CD4-positive, alpha-beta T cell treated with Interleukin-6 for 4 hours (primary cell): ENCODE measurements at regions not wholly inside any gene's neighbourhood (a gene's known extent, or its start where the extent isn't known, plus 50 kb on each side); places are given as distances from the start of the nearest gene placed in this dataset.
"Not testable (repeated sequence)": the region's sequence is repeated elsewhere in the genome, so short reads cannot be mapped to it uniquely, and the experiment has no call there.

Source experiments
- DNase-seq: peaks from one replicate; pipeline ENCODE4 v3.0.0-alpha.2; 2020; ENCODE audit warnings: mixed read lengths

DNA sequence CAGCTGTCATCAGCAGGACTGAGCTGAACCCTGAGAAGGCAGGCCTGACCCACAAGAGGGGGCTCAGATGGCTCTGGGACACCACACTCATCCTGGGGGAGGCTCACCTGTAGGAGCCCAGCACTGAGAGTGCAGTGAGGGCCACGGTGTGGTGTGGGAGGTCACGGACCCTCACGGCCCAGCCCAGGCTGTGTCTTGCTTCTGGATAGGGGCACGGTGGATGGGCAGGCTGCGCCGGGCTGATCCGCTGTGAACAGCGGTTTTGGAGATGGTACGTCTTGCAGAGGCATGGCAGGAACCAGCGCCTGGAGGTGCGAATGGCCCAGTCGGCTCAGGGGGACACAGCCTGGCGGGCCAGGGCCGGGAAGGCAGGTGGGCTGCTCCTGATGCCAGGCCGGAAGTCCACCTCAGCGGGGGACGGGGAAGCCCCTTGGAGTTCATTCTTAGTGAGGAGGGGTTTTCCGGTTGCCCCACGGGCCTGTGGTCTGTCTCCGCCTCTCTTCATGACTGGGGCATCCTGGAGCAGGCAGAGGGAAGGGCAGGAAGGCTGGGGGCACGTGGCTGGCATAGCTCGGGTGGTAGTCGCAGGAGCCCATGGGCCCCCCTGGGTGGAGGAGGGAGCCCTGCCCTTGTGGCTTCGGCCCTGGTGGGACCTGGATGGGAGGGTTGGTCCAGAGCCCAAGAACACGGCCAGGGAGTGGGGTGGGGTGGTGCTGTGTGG lies 112.5 kb downstream of the UNCX start:
- DNase-seq = no peak

DNA sequence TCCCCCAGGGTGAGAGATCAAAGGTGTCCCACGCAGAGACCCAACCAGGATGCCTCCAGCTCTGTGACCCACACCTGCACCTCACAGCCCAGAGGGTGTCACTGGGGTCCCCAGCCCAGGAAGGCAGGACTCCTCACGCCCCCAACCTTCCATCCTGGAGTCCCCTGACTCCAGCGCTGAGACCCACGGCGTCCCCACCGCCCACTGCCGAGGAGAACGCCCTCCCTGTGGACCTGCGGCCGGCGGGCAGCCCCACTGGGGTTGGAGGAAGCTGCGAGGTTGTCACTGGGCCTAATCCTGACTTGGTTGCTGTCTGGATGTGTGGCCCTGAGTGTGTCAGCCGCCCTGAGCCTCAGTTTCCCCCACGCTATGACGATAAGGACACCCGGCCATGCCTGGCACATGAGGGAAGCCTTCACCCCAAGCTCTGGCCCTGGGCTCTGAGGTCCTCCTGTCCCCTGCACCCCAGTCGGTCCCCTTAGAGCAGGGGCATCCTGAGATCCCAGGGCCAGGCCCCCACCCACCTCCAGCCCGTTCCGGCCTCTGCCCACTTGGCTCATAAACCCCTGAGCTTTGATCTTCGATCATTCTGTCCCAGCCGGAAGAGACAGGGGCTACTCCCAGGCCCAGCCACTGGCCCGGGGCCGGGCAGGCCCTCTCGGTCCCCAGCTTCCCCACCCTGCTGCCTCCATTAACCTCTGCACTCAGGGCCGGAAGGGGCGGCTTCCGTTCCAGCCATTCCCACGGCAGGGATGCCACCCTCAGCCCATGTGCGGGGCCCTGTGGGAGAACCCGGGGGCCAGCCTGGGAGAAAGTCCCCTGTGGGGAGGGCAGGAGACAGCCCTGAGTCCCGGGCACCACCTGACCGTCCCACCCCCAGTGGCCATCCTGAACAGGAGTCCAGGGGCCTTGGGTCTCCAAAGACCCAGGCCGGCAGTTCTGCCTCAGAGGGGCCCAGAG lies 113.2 kb downstream of the MICALL2 start:
- DNase-seq = no peak

DNA sequence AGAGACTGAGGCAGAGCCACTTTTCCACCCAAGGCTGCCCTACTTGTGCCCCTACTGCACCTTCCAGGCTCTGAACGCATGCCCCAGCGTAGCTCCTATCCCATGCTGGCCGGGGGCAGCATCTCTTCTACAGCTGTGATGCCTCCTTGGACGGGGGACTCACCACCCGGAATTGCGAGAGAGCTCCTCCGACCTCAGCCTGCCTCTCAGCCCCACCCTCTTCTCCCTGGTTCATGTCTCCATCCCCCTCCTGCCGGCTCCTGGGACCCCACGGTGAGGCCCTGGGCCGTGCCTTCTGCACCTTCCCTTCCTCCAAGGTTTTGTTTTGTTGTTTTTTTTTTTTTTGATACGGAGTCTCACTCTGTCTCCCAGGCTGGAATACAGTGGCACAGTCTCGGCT lies 112.4 kb downstream of the MICALL2 start:
- DNase-seq = no peak

DNA sequence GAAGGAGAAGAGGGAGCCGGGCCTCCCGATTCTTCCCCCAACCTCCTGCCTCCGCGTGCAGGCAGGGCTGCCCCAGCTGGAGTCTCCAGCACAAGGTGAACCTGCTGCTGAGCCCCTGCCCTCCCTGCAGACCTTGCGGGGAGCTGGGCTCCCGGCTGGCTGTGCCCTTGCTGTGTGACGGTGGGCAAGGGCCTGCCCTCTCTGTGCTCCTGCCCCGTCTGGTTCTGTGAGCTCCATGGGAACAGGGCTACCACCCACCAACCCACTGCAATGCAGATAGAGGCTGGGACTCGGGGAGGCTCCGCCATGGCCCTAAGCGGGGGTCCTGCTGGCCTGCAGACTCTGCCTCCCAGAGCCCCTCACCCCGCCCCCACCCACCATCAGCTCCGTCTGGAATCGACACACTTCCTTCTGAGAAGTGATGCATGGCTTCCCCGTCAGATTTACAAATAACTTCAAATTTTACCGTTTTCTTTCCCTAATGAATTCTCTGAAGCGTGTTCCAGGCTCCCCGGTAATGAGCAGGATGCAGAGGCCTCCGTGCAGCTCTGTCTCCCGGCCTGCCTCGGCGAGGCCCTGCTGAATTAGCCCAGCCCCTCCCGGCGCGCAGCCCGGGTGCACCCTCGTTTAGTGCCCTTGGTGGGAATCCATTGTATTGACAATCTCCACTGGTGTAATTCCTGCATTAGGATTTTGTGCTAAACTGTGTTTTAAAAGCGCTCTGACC lies 111.0 kb downstream of the MICALL2 start:
- no peak for DNase-seq

DNA sequence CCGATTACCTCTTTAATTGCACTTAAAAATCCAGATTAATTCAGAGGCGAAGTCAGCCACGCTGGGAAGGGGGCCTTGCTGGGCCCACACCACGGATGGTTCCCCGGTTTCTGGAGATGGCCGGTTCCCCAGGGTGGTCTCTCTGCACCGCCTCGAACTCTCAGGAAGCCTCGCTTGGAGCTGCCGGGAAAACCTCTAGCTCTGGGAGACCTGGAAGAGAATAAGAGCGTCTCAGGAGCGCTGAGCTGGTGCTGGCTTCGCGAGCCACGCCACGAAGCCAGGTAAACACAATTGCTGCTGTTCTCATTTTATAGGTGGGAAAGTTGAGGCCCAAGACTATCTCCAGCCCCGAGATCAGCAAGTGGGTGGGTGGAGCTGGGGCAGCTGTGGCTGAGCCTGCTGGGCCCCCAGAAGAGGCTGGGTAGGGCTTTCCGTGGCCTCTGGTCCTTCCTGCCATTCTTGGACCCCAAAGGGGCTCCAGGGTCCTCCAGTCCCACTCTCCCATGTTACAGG lies 110.4 kb downstream of the MICALL2 start:
- no peak for DNase-seq

DNA sequence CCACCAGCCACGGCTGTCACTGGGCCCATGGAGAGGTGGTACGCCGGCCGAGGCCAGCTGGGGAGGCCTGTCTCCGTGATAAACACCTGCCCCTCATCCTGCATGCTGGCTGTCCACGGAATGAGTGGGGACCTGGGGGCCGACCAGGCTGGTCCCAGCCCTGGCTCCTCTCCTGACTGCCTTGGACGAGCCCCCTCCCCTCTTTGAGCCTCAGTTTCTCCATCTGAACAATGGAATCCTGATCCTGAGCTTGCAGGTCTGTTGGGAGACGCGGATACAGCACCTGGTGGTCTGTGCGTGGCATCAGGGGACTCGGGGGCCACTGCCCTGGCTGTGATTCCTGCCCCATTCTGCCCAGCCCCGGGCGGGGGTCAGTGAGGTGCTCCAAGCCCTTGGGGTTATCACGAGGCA lies 109.9 kb downstream of the MICALL2 start:
- DNase-seq = no peak

DNA sequence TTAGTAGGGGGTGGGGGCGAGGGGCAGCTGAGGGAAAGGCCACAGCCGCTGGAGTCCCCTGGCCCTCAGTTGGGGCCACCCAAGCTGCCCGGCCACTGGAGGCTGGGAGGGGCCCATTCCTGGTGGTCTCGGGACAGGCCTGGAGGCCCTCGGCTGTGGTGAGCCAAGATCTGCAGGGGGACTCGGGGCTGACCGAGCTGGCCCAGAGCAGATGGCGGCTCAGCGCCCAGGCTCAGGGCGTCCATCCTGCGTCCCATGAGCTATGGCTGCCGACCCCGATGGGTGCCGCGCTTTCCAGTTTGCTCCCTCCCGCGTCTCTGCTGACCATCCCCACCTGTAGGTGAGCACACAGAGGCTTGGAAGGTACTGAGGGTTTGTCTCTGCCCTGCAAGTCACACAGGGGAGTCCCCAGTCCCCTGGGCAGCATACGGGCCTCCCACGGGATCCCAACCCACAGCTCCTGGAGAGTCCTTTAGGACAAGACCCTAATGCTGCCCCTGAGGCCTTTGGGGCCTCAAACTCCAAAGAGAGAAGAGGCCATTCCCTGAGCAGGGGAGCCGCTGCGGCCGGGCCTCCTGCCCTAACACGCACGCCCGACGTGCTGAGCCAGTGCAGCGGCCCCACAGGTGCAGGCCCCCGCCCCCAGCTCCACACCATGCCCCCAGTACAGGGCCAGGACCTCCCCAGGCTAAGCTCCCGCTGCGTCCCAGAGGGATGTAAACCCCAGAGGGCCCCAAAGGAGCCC lies 107.2 kb downstream of the MICALL2 start:
- no peak for DNase-seq

DNA sequence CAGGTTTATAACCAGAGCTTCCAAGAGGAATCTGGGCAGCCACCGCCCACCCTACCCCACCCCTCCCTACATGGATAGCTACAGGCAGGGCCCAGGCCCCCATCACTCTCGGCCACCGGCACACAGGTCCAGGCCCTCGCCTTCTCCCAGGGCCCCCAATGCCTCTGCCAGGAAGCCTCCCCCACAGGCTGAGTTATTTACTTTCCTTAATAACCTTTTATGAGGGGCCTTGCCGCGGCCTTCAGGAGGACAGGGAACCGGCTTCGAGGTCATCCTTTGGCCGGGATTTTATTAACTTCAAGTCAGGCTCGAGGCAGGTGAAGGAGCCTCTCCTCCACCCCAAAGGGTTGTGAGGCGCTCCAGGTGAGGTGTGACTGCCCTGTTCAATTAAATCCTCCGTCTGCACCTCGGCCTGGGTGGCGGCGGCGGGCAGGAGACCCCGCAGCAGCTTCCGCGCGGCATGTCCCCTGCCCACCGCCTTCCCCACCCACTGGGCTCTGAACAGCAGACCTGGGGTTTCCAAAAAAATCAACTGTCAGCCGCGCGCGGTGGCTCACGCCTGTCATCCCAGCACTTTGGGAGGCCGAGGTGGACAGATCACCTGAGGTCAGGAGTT lies 106.5 kb downstream of the MICALL2 start:
- no peak for DNase-seq

DNA sequence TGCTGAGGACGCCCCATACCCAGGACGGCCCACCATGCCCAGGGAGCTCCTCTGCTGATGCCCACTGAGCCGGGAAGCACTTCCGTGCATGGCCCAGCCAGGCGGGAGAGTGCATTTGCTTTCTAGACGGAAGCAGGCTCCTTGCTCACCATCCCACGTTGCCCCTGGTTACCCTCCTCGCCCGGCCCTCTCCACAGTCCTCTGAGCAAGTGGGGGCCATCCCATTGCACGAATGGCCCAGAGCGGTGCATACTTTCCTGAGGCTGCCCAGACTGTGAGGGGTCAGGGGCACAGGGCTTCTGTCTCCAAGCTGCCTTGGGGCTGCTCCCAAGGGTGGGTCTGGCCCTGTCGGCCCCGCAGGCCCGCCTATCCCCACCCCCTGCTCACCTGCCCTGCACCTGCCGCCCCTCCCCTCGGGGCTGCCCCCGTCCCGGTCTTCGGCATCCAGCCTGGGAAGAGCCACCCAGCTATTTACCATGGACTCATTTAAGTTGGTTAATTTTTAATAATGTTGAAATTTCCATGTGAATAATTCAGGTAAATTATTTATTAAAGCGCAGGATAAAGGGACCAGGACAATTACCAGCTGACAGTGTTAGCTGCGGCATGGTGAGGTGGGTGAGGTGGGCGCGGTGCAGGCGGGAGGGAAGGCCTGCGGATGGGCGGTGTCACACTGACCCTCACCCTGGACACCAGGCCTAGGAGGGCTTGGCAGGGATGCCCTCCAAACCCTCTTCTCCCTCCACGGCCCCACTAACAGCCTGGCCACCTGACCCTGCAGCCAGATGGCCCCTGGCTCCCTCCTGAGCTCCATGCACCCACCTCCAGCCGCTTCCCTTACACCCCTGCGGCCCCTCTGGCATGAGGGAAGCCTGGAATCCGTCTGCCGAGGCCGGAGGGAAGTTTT lies 104.4 kb downstream of the MICALL2 start:
- no peak for DNase-seq

DNA sequence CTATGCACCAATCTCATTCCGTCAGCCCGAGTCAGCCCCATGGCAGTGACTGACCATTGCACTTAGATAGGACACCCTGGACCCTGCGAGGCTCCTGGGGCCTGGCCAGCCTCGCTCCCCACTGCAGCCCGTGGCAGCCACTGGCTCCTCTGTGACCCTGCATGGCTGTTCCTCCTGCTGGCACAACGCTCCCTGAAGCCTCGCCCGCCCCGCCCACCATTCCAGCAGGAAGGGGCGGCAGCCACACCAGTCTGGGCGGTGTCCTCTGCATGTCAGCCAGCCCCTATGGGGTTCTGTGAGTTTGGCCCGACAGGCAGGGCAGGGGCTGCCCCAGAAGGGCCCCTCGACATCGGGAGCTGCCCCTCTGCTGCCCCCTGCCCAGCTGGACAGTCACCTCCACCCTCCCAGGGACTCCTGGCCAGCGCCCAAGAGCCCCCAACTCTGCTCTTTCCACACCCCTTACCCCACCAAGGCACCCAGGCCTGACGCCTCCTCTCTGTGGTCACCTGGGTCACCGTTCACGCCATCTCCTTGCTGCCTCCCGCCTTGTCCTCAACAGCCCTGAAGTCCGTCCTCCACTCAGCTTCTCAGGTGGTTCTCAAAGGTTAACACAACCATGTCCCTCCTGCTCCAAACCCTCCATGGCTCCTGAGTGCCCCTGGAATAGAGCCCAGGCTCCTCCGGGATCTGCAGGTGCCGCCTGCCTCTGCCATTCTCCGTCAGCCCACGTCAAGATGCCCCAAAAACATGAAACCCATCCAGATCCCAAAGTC lies 103.5 kb downstream of the MICALL2 start:
- DNase-seq = no peak

DNA sequence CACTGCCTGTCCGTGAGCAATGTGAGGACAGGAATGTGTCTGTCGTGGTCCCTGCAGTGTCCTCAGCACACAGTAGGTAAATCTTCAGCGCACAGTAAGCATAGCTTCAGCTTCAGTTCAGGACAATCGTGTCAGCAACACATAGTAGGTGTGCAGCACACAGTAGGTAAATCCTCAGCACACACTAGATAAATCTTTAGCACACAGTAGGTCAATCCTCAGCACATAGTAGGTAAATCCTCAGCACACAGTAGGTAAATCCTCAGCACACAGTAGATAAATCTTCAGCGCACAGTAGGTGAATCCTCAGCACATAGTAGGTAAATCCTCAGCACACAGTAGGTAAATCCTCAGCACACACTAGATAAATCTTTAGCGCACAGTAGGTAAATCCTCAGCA lies 102.4 kb downstream of the MICALL2 start:
- DNase-seq = not testable (repeated sequence)

DNA sequence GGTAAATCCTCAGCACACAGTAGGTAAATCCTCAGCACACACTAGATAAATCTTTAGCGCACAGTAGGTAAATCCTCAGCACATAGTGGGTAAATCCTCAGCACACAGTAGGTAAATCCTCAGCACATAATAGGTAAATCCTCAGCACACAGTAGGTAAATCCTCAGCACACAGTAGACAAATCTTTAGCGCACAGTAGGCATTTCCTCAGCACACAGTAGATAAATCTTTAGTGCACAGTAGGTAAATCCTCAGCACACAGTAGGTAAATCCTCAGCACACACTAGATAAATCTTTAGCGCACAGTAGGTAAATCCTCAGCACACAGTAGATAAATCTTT lies 102.0 kb downstream of the MICALL2 start:
- not testable (repeated sequence) for DNase-seq

DNA sequence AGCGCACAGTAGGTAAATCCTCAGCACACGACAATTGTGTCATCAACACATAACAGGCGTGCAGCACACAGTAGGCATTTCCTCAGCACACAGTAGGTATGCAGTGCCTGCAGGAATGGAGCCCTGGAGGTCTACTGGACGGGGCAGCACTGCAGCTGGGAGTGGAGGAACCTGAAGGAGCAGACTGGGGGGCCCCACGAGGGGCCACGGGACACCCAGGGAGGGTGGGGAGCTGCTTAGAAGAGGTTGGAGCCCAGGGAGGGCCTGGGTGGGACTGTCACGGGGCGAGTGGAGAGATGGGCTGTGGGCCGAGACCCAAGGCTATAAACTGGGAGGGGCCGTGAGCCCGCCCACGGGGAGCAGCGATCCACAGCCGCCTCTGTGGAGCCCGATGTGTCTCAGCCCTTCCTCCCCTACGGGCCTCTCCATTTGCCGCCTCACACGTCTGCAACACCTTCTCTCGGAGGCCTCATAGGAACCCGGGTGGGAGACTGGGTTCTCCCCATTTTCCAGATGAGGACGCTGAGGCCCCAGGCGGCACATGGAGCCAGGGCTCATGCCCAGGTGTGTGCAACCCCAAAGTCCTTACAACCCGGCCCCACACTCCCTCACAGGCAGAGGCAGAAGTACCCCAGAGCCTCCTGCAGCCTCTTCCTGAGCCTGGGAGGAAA lies 101.5 kb downstream of the MICALL2 start:
- no peak for DNase-seq

DNA sequence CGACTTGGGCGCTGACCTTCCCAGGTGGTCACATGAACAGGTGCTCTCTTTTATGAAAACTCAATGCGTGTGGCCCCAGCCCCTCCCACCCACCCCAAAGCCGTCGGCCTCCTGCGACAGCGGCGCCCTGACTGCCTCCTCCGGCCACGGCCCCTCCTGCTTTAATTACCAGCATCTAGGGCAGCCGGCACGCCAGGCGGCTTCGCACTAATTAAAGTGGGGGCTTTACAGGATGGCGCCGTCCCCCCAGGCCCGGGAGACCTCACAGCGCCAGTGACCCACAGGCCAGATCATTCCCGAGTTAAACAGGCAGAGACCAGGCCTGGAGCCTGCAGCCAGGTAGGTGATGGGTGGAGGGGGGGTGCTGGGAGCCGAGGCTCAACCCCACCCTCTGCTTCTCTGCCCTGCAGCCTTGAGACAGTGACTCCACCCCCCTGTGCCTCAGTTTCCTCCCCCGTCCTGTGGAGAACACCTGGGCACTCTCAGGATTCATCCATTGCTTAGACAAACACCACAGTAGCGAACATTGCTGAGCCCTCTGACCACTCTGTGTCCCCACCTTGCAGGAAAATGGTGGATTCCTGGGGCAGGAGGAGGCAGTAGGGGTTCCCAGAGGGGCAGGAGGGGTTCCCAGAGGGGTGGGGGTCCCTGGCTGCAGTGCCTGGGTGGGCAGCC lies 100.8 kb downstream of the MICALL2 start:
- DNase-seq = no peak

DNA sequence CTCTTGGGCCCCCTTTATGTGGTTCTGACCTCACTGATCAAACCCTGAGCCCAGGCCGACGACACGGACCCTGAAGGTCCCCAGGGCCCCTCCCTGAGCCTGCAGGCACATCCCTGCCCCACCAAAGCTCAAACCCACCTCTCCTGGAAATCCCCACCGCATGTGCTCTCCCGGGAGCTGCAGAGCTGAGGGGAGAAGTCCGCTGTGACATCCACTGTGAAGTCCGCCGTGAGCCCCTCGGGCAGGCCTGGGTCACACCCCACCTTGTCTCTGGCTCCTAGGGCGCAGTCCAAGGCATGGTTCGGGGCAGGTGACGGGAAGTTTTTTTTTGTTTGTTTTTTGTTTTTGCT lies 100.2 kb downstream of the MICALL2 start:
- no peak for DNase-seq

DNA sequence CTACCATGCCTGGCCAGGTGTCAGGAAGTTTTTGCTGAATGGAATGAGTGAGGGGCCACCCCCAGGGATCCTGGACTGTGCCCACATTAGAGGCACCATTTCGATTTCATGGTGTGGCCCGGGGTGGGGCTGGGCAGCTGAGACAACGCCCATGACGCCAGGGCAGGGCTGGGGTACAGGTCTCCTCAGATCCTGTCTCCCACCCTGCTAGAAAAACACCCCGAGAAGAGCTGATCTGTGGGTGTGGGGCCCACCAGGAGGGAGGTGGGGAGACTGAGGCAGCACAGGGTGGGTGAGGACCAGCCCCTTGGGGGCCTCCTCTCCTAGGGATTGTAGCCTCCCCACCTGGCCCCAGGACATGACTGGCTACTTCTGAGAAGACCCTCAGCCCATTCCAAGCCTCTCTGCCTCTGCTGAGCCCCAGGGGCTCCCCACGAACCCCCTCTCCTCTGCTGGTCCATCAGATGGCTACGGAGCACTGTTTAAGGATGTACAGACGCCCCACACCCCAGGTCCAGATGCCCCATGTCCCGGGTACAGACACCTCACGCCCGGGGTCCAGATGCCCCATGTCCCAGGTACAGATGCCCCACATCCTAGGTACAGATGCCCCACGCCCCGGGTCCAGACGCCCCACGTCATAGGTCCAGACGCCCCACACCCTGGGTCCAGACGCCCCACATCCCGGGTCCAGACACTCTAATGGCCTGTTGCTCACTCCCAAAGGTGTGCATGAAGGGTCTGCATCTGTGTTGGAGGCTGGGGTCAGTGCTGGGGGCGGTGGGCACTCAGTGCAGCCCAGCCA lies 99.4 kb downstream of the MICALL2 start:
- DNase-seq = no peak

DNA sequence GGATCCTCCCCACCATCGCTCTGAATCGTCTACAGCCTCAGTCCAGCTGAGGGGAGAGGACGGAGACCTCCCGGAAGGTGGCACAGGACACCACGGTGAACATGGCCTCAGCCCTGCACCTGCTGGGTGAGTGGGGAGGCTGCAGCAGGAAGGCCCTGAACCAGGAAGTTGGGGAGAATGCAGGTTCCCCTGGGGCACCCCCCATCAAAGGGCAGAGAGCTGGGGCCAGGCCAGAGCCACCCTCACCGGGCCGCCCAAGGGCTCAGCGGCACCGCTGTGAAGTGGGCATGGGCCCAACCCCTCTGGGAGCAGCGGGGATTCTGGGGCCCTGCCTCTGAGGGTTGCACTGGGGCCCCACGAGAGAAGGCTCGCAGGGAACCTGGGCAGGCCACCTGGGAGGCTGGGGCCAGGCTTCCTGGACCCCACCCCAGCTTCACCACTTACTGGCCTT lies 98.7 kb downstream of the MICALL2 start:
- DNase-seq = no peak
